HG03439 (cell line): ENCODE measurements at regions not wholly inside any gene's neighbourhood (a gene's known extent, or its start where the extent isn't known, plus 50 kb on each side); places are given as distances from the start of the nearest gene placed in this dataset.
"Not testable (repeated sequence)": the region's sequence is repeated elsewhere in the genome, so short reads cannot be mapped to it uniquely, and the experiment has no call there.

Experiments
- ATAC-seq: cut with Tn5 transposase; IDR thresholded peaks from one replicate; pipeline ENCODE4 v1.9.1; 2021; ENCODE audit warnings: mild to moderate bottlenecking, moderate library complexity; ENCODE audit not compliant: unreplicated experiment

GRCh38 chr20:47866480-47866879 is 81.2 kb upstream of the SULF2 start:
- no peak for ATAC-seq

DNA sequence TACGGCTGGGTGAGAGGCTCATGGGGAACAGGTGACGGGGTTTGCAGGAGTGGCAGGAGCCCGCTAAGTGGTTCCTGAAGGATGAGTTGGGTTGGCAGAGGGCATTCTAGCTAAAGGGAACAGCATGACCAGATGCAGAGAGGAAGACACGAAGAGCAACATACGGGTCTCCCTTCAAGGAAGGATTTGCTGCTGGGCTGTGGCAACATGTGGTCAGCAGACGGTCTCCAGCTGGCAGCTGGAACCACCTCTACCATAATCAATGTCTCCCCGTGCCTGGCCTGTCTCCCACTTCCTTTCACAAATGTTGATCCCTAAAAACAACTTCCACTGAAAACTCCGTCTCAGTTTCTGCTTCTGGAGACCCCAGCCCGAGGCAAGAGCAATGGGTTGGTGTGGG is 80.6 kb upstream of the SULF2 start:
- no peak for ATAC-seq

- no peak for ATAC-seq
Observed at GRCh38 chr20:47865451-47865850, 80.2 kb upstream of the SULF2 start.

- no peak for ATAC-seq
Observed at GRCh38 chr20:47863981-47864380, 78.7 kb upstream of the SULF2 start.

DNA sequence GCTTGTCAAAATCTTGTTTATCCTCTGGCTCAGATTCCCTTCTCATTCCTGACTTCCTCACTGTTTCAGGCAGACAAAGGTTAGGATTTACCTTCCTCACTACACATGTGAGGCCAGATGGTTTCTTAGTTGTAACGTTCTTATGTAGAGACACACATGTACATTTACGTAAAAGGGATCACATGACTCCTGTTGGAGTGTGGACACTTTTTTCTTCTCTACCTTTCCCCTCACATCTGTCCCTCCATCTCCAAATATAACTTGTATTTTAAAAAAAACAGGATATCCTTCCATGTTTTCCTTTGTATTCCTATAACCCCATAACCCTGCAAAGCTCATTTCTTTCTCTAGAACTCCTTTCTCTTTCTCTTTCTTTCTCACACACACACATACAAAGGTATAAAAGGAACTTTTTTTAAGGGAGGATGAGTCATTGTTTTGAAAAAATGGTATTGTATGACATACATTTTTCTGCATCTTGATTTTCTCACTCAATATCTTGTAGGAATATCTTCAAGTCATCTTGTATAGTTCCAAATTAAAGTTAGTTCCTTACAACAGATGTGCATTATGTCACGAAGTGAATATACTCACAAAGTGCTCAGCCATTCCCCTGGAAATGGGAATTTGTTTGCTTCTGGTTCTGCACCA is 78.2 kb upstream of the SULF2 start:
- no peak for ATAC-seq

GRCh38 chr20:47862574-47863240 is 77.4 kb upstream of the SULF2 start:
- no peak for ATAC-seq

GRCh38 chr20:47861116-47861515 is 75.8 kb upstream of the SULF2 start:
- no peak for ATAC-seq

GRCh38 chr20:47860049-47860830 is 75.0 kb upstream of the SULF2 start:
- no peak for ATAC-seq

DNA sequence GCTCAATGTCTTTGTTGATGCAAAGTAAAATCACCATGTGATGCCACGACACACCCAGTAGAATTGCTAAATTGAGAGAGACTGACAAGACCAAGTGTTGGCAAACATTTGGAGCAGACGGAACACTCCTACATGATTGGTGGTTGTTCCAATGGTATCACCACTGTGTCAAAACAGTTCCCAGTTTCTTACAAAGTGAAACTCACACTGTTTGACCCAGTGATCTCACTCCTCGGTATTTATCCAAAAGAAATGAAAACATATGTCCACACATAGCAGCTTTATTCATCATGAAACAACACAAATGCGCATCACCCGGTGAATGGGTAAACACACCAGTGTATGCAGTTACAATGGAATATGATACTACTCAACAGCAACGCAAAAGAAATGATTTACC is 74.0 kb upstream of the SULF2 start:
- ATAC-seq, result no peak

DNA sequence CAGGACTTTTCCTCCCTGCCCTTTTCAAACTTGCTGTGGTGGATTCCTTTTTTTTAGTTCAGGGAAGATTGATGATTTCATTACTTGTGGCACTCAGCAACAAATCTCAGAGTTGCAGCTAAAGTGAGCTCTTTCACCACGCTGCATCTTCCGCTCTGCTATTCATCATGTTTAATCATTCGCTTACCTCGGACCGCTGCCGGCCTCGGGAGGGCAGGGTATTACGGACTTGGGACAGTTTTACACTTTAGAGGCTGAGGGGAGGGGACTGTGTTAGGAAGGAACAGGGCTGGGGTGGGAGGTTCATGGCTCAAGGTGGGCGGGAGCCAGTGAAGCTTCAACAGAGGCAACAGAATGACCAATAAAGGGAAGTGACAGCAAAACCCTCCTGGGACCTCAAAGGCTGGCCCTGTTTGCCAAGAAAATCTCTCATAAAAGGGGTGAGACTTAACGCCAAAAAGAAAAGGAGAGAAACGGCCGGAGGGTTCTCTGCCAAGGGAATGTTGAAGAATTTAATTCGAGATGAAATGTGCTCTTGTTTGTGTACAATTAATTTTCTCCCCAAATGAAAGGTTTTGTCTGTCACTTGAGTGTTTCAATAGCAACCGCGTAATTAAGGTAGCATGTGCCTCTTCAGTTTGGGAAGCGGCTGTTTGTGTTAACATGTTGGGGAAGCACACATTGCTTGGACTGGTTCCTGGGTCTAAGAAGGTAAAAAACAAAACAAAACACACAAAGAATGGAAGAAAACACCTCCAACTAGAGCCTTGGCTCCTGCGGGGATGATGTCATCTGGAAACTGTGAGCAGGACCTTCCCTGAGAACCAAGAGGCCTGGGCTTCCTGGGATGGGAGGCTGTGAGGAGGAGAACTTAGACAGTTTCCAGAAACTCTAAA is 72.5 kb upstream of the SULF2 start:
- no peak for ATAC-seq

DNA sequence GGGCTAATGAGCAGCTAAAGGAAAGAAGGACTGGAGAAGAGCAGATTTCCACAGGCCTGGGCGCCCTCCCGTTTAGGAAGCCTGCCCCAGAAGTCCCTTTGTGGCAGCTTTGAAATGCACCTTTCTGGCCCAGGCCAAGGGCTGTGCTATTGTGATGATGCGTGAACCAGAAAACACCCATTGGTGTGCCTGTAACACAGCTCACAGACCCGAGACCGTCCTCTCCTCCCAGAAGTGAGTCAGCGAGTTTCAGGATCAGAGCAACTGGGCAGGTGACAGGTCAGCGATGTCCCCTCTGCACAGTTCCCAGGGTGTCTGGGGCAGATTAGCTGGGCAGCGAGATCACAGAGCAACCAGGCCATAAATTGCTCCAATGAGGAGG is 71.9 kb upstream of the SULF2 start:
- ATAC-seq, result no peak

GRCh38 chr20:47855799-47856198 is 70.5 kb upstream of the SULF2 start:
- ATAC-seq, result no peak

GRCh38 chr20:47854687-47855212 is 69.5 kb upstream of the SULF2 start:
- ATAC-seq, result no peak

DNA sequence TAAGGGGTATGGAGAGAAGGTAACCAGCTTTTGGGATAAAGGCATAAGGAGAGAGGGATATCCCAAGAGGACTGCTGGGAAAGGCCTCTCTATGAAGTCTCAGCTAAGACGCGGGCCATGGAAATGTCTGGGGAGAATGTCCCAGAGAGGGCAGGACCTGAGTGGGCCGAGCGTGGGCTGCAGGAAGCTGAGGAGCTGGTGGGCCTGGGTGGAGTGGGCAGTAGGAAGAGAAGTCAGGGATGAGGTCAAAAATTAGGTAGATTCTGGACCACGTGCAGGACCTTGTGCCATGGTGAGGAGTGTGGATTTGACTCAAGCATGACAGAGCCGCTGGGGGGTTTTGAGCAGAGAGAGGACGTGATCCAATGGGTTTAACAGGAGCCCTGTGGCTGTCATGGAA is 66.5 kb upstream of the SULF2 start:
- ATAC-seq, result no peak

GRCh38 chr20:47850146-47850545 is 64.9 kb upstream of the SULF2 start:
- no peak for ATAC-seq

GRCh38 chr20:47849596-47849995 is 64.3 kb upstream of the SULF2 start:
- ATAC-seq, result no peak

DNA sequence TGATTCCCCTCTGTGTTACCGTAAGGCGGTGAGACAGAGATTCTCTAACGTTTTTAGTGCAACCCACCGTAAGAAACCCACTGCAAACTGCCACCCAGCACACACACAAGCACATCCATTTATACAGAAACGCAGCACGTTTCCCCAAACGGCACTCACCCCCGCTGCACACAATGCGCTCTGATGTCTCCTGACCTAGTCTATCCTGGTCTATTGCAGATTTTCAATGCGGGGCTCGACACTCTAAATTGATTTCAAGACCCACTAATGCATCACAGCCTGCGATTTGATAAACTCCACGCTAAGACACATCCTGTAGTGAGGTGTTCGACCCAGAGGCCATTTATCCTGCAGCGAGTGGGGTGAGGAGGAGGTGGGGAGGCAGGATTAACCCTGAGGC is 63.7 kb upstream of the SULF2 start:
- no peak for ATAC-seq

GRCh38 chr20:47848534-47848933 is 63.3 kb upstream of the SULF2 start:
- not testable (repeated sequence) for ATAC-seq

GRCh38 chr20:47847884-47848485 is 62.7 kb upstream of the SULF2 start:
- no peak for ATAC-seq

DNA sequence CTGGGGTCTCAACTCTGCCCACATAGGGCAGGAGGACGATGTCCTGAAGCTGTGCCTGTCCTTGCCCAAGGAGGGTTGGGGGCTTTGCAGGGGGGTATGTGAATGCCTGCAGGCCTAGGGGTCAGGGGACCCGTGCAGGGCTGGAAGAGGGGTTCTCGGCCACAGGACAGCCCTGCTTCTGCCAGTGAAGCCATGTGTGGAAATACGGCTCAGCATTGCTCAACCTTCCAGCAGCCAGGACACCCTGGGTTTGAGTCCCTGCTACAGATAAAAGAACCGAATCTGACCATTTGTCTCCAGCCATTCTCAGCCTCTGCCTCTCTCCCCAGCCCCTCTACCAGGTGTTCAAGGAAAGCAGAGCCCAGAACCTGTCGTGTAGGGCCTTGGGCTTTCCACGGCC is 61.9 kb upstream of the SULF2 start:
- ATAC-seq, result not testable (repeated sequence)
